MCF 10A (cell line): ENCODE measurements at regions not wholly inside any gene's neighbourhood (a gene's known extent, or its start where the extent isn't known, plus 50 kb on each side); places are given as distances from the start of the nearest gene placed in this dataset.

Experiments
- BruUV-seq: library from RNA; stranded (reverse); fragments of 400-500 nt; replicated peaks from 2 replicates; lab custom pipeline; 2021; lab: Mats Ljungman, UMichigan
- CTCF ChIA-PET: fragments of 300-600 bp; sonication (Branson Sonifier 250); formaldehyde crosslinking; extraction: SDS; loops from one replicate; lab custom pipeline; 2021; ENCODE audit warnings: antibody characterized with exemption, inconsistent platforms; lab: Yijun Ruan, JAX
- POLR2A ChIA-PET: fragments of 300-600, 350-650 bp; sonication (Branson Sonifier 250); formaldehyde crosslinking; extraction: SDS; loops from one replicate; lab custom pipeline; 2020; ENCODE audit warnings: antibody characterized with exemption, inconsistent platforms; lab: Yijun Ruan, JAX
- DNase-seq: peaks from one replicate; pipeline ENCODE4 v3.0.0-alpha.2; 2018; ENCODE audit not compliant: unreplicated experiment
- H3K27ac Mint-ChIP-seq: one replicate; pipeline ENCODE4 v1.8.0; 2022; ENCODE audit warnings: mild to moderate bottlenecking, low read depth, mixed read lengths; ENCODE audit not compliant: unreplicated experiment
- H3K27me3 Mint-ChIP-seq: one replicate; pipeline ENCODE4 v1.8.0; 2022; ENCODE audit warnings: mixed read lengths; ENCODE audit not compliant: insufficient read depth, unreplicated experiment
- H3K36me3 Mint-ChIP-seq: one replicate; pipeline ENCODE4 v1.8.0; 2022; ENCODE audit warnings: mild to moderate bottlenecking, moderate library complexity, mixed read lengths; ENCODE audit not compliant: insufficient read depth, unreplicated experiment
- H3K4me1 Mint-ChIP-seq: one replicate; pipeline ENCODE4 v1.8.0; 2022; ENCODE audit warnings: mixed read lengths; ENCODE audit not compliant: insufficient read depth, unreplicated experiment
- H3K4me3 Mint-ChIP-seq: one replicate; pipeline ENCODE4 v1.8.0; 2022; ENCODE audit warnings: mild to moderate bottlenecking, moderate library complexity, mixed read lengths; ENCODE audit not compliant: unreplicated experiment
- H3K9me3 Mint-ChIP-seq: one replicate; pipeline ENCODE4 v1.8.0; 2022; ENCODE audit warnings: mixed read lengths; ENCODE audit not compliant: unreplicated experiment
- intact Hi-C: fragments of 100-400 bp; cut with micrococcal nuclease; formaldehyde crosslinking; loops from 2 replicates; pipeline ENCODE4 v1.14.1; 2022
- TF ChIP-seq, protein P1 (sequence below): fragments of 200-600 bp; IDR thresholded peaks from one replicate; pipeline ENCODE4 v1.8.0; 2022; ENCODE audit warnings: antibody characterized with exemption, mild to moderate bottlenecking; ENCODE audit not compliant: unreplicated experiment

DNA sequence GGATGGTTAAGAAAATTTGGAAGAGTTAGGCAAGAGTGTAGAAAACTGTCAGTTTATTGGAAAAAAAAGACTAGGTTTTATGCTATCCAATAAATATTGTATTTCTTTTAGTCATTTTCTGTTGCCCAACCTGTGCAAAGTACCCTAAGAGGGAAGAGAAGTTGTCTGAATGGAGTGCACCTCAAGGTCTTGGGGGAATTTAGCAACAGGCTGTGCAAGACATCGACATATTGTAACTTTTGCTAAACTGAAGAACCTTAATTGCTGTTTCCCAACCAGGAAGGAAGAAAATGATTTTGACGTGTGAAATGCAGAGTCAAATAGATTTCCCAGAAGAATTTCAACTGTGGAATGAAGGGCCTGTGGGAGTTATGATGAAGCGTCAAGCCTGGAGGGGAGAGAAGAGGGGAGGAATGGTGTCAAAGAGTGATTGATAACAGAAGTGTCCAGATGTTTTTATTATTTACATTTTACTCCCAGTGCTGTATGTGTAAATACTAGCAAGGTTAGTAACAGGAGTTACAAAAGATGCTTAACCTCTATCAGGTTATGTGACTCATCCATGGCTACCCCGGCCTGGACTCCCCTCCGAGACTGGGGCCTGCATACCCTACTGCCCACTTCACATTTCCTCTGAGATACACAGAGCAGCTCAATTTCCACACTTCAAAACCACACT is 246.8 kb downstream of the MYLK4 start:
- ChIA-PET CTCF (no interaction called here), POLR2A (no interaction called here)
- Mint-ChIP-seq H3K27me3 (no peaks in the 10 kb centered on the region), H3K4me3 (no peak overlapping the region), H3K36me3 (no peaks in the 10 kb centered on the region), H3K4me1 (peaks cover 7% of the 10 kb centered on the region), H3K27ac (peak overlapping the region; percentile 1), H3K9me3 (peaks cover 12% of the 10 kb centered on the region)
- peak; percentile 52 for DNase-seq
- intact Hi-C loops, result no loop called here
- no TSS peak for BruUV-seq
- TF ChIP-seq, protein P1, sequence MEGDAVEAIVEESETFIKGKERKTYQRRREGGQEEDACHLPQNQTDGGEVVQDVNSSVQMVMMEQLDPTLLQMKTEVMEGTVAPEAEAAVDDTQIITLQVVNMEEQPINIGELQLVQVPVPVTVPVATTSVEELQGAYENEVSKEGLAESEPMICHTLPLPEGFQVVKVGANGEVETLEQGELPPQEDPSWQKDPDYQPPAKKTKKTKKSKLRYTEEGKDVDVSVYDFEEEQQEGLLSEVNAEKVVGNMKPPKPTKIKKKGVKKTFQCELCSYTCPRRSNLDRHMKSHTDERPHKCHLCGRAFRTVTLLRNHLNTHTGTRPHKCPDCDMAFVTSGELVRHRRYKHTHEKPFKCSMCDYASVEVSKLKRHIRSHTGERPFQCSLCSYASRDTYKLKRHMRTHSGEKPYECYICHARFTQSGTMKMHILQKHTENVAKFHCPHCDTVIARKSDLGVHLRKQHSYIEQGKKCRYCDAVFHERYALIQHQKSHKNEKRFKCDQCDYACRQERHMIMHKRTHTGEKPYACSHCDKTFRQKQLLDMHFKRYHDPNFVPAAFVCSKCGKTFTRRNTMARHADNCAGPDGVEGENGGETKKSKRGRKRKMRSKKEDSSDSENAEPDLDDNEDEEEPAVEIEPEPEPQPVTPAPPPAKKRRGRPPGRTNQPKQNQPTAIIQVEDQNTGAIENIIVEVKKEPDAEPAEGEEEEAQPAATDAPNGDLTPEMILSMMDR, result no peak

DNA sequence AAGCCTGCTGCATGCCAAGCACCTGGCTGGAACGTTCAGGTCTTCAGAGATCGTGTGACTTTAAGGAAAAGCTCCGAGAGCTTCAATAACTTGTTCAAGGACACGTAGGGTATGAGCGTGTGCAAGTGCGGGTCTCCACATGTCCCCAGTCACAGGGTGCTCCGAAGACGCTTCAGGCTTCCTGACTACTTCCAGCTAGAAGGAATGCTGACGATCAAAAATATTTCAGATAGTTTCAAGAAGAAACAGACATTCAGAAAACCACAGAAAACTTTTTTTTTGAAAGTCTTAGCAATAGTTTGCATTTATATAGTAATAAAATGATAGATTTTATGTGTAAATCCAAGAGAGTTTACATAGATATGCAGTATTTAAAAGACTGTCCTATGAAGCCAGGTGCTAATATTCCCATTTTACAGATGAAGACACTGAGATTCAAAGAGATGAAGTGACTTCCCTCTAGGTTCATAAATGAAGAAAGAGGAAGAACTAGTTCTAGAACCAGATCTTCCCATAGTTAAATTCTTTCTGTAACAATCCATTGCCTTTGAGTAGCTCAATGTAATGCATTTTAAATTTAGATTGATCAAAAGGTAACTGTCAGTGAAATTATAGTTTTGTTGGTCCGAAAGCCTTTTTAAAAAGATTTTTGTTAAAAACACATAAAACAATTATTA is 247.6 kb downstream of the MYLK4 start:
- DNase-seq, result no peak
- intact Hi-C loops, result no loop called here
- Mint-ChIP-seq H3K9me3 (peaks cover 6% of the 10 kb centered on the region), H3K27ac (no peak overlapping the region), H3K4me3 (no peak overlapping the region), H3K36me3 (no peaks in the 10 kb centered on the region), H3K4me1 (peaks cover 7% of the 10 kb centered on the region), H3K27me3 (no peaks in the 10 kb centered on the region)
- POLR2A ChIA-PET, result no interaction called here
- no TSS peak for BruUV-seq
- CTCF ChIA-PET, result no interaction called here
- TF ChIP-seq, protein P1, result no peak

DNA sequence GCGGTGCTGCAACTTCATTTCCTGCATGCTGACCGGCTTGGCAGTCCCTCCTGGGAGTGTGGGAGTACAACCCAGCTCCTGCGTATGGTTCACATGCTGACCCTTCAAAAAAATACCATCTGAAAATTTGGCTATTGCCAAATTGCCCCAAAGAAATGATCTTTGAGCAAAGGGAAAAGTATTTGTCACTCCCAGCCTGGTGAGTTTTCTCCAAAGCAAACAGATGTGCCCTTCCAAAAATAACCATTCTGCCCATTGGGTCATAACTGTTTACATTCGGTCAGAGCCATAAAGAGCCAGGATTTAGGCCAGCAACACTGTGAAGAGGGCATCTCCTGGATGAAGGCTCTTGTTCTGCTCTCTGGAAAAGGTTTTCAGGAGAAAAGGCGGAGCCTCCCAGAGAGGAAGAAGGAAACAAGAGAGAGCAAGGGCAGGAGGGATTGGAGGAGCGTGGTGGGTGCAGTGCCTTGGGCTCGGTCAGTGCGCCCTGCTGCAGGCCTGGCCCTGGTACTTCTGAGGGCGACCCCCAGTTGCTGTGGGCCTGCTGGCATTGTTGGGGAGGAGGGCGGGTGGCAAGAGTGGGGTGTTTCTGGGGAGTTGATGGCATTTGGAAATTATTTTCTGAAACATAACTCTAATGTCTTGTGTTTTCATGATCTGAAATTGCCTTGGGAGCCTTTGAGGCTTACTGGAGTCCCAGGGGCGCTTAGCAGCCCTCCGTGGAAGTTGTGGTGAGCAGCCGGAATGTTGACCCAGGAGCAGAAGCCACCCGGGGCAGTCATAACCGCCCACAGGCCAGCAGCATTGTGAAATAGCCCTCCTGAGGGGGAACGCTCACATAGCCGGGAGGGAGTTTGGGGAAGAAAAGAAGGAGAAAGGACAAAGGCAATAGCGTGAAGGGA is 248.4 kb downstream of the MYLK4 start:
- H3K9me3 Mint-ChIP-seq, result no peaks in the 10 kb centered on the region
- no peaks in the 10 kb centered on the region for H3K36me3 Mint-ChIP-seq
- H3K4me1 Mint-ChIP-seq, result peaks cover 7% of the 10 kb centered on the region
- ChIA-PET POLR2A (no interaction called here), CTCF (no interaction called here)
- intact Hi-C loops, result no loop called here
- no peaks in the 10 kb centered on the region for H3K27me3 Mint-ChIP-seq
- peak; percentile 39 for DNase-seq
- BruUV-seq, result no TSS peak
- H3K4me3 Mint-ChIP-seq, result no peak overlapping the region
- no peak overlapping the region for H3K27ac Mint-ChIP-seq
- TF ChIP-seq, protein P1, result no peak
